HUES64 (cell line): ENCODE measurements at regions not wholly inside any gene's neighbourhood (a gene's known extent, or its start where the extent isn't known, plus 50 kb on each side); places are given as distances from the start of the nearest gene placed in this dataset.

ENCODE experiments used
- H3K27ac ChIP-seq: 2 replicates; pipeline ENCODE4 v1.7.0; 2013; ENCODE audit warnings: low read depth, low read length, inconsistent platforms
- H3K27me3 ChIP-seq: 2 replicates; pipeline ENCODE4 v1.6.1; 2013; ENCODE audit warnings: mild to moderate bottlenecking, low read length; ENCODE audit not compliant: insufficient read depth
- H3K36me3 ChIP-seq: 2 replicates; pipeline ENCODE4 v1.6.1; 2013; ENCODE audit warnings: mild to moderate bottlenecking, low read length; ENCODE audit not compliant: insufficient read depth
- H3K4me1 ChIP-seq: 2 replicates; pipeline ENCODE4 v1.6.1; 2013; ENCODE audit warnings: mild to moderate bottlenecking, low read length, moderate library complexity; ENCODE audit not compliant: insufficient read depth
- H3K4me3 ChIP-seq: 2 replicates; pipeline ENCODE4 v1.5.1; 2013; ENCODE audit warnings: mild to moderate bottlenecking, low read length, moderate library complexity
- H3K9ac ChIP-seq: 2 replicates; pipeline ENCODE4 v1.6.1; 2013; ENCODE audit warnings: mild to moderate bottlenecking, low read depth, low read length
- H3K9me3 ChIP-seq: 2 replicates; pipeline ENCODE4 v1.6.1; 2013; ENCODE audit warnings: low read depth, low read length; ENCODE audit not compliant: insufficient read depth
- WGBS: fragments of 150-250, 120-280 bp; methylation state at CpG from one replicate; pipeline ENCODE4 v1.1.7; 2013; ENCODE audit warnings: missing lambda C conversion rate; 5-methylcytosine and 5-hydroxymethylcytosine counted together

- Histone ChIP-seq H3K9ac (no peak overlapping the region), H3K4me1 (peaks cover 7% of the 10 kb centered on the region; the same call in 1 of the 2 replicates), H3K4me3 (no peak overlapping the region), H3K9me3 (no peaks in the 10 kb centered on the region), H3K36me3 (no peaks in the 10 kb centered on the region), H3K27me3 (no peaks in the 10 kb centered on the region), H3K27ac (no peak overlapping the region)
- WGBS = 92% methylated on average over 3 of the region's 3 CpGs
Observed at GRCh38 chr4:124433044-124433443, 279.5 kb downstream of the ANKRD50 start.

- Histone ChIP-seq H3K27ac (no peak overlapping the region), H3K4me1 (peaks cover 7% of the 10 kb centered on the region; the same call in 1 of the 2 replicates)
- 95% methylated on average over 8 of the region's 8 CpGs for WGBS
Observed at GRCh38 chr4:124433500-124433899, 279.0 kb downstream of the ANKRD50 start.

GRCh38 chr4:124435274-124435950 lies 277.1 kb downstream of the ANKRD50 start:
- Histone ChIP-seq H3K27ac (no peak overlapping the region), H3K27me3 (no peaks in the 10 kb centered on the region)
- 89% methylated on average over 2 of the region's 2 CpGs for WGBS

More at GRCh38 chr4:124433500-124433899, 279.0 kb downstream of the ANKRD50 start:
- no peak overlapping the region for H3K4me3 ChIP-seq
- H3K9ac ChIP-seq = no peak overlapping the region
- H3K27me3 ChIP-seq = no peaks in the 10 kb centered on the region
- H3K9me3 ChIP-seq = no peaks in the 10 kb centered on the region
- H3K36me3 ChIP-seq = no peaks in the 10 kb centered on the region

GRCh38 chr4:124437853-124438495 lies 274.6 kb downstream of the ANKRD50 start:
- no peak overlapping the region for H3K27ac ChIP-seq
- H3K36me3 ChIP-seq = no peaks in the 10 kb centered on the region
- H3K4me3 ChIP-seq = no peak overlapping the region
- H3K9me3 ChIP-seq = no peaks in the 10 kb centered on the region
- no peak overlapping the region for H3K9ac ChIP-seq
- H3K4me1 ChIP-seq = no peaks in the 10 kb centered on the region
- H3K27me3 ChIP-seq = no peaks in the 10 kb centered on the region

More at GRCh38 chr4:124435274-124435950, 277.1 kb downstream of the ANKRD50 start:
- no peaks in the 10 kb centered on the region for H3K4me1 ChIP-seq
- H3K9me3 ChIP-seq = no peaks in the 10 kb centered on the region
- no peak overlapping the region for H3K4me3 ChIP-seq
- no peaks in the 10 kb centered on the region for H3K36me3 ChIP-seq
- no peak overlapping the region for H3K9ac ChIP-seq

GRCh38 chr4:124445071-124445470 lies 267.5 kb downstream of the ANKRD50 start:
- H3K4me3 ChIP-seq = no peak overlapping the region
- H3K36me3 ChIP-seq = no peaks in the 10 kb centered on the region
- H3K27me3 ChIP-seq = no peaks in the 10 kb centered on the region
- 93% methylated on average over 5 of the region's 5 CpGs for WGBS
- peaks cover 9% of the 10 kb centered on the region; the same call in 1 of the 2 replicates for H3K9me3 ChIP-seq
- H3K27ac ChIP-seq = no peak overlapping the region
- no peak overlapping the region for H3K9ac ChIP-seq
- no peaks in the 10 kb centered on the region for H3K4me1 ChIP-seq

- no peaks in the 10 kb centered on the region for H3K27me3 ChIP-seq
- no peaks in the 10 kb centered on the region for H3K36me3 ChIP-seq
- no peak overlapping the region for H3K9ac ChIP-seq
- peaks cover 9% of the 10 kb centered on the region; the same call in 1 of the 2 replicates for H3K9me3 ChIP-seq
- H3K27ac ChIP-seq = no peak overlapping the region
- WGBS = 100% methylated on average over 1 of the region's 1 CpG
- peaks cover 10% of the 10 kb centered on the region for H3K4me1 ChIP-seq
- no peak overlapping the region for H3K4me3 ChIP-seq
Observed at GRCh38 chr4:124449881-124450280, 262.7 kb downstream of the ANKRD50 start.

- Histone ChIP-seq H3K9me3 (peaks cover 9% of the 10 kb centered on the region; the same call in 1 of the 2 replicates), H3K36me3 (no peaks in the 10 kb centered on the region), H3K27me3 (no peaks in the 10 kb centered on the region), H3K4me1 (peaks cover 10% of the 10 kb centered on the region), H3K27ac (no peak overlapping the region), H3K4me3 (no peak overlapping the region), H3K9ac (no peak overlapping the region)
- 93% methylated on average over 2 of the region's 2 CpGs for WGBS
Observed at GRCh38 chr4:124450851-124451250, 261.7 kb downstream of the ANKRD50 start.

GRCh38 chr4:124454772-124455270 lies 257.7 kb downstream of the ANKRD50 start:
- H3K4me1 ChIP-seq = peaks cover 30% of the 10 kb centered on the region
- no peak overlapping the region for H3K9ac ChIP-seq
- H3K4me3 ChIP-seq = no peak overlapping the region
- no peaks in the 10 kb centered on the region for H3K9me3 ChIP-seq
- no peaks in the 10 kb centered on the region for H3K27me3 ChIP-seq
- 89% methylated on average over 2 of the region's 2 CpGs for WGBS
- H3K27ac ChIP-seq = no peak overlapping the region
- no peaks in the 10 kb centered on the region for H3K36me3 ChIP-seq

GRCh38 chr4:124455671-124456070 lies 256.9 kb downstream of the ANKRD50 start:
- no peak overlapping the region for H3K27ac ChIP-seq
- H3K36me3 ChIP-seq = no peaks in the 10 kb centered on the region
- 100% methylated on average over 2 of the region's 3 CpGs for WGBS
- H3K27me3 ChIP-seq = no peaks in the 10 kb centered on the region
- no peak overlapping the region for H3K9ac ChIP-seq
- no peak overlapping the region for H3K4me3 ChIP-seq
- peaks cover 33% of the 10 kb centered on the region for H3K4me1 ChIP-seq
- peaks cover 2% of the 10 kb centered on the region; the same call in 1 of the 2 replicates for H3K9me3 ChIP-seq

- H3K4me1 ChIP-seq = peaks cover 28% of the 10 kb centered on the region
- H3K4me3 ChIP-seq = no peak overlapping the region
- H3K27me3 ChIP-seq = no peaks in the 10 kb centered on the region
- peak overlapping the region; percentile 87; the same call in 1 of the 2 replicates for H3K27ac ChIP-seq
- peak overlapping the region; percentile 13; the same call in 1 of the 2 replicates for H3K9ac ChIP-seq
- H3K36me3 ChIP-seq = no peaks in the 10 kb centered on the region
- WGBS = 52% methylated on average over 3 of the region's 3 CpGs
- H3K9me3 ChIP-seq = peaks cover 29% of the 10 kb centered on the region
Observed at GRCh38 chr4:124459196-124459940, 253.2 kb downstream of the ANKRD50 start.

GRCh38 chr4:124459941-124460310 lies 252.6 kb downstream of the ANKRD50 start:
- H3K9me3 ChIP-seq = peaks cover 29% of the 10 kb centered on the region
- peaks cover 28% of the 10 kb centered on the region for H3K4me1 ChIP-seq
- H3K9ac ChIP-seq = peak overlapping the region; percentile 11
- no peaks in the 10 kb centered on the region for H3K36me3 ChIP-seq
- no peak overlapping the region for H3K4me3 ChIP-seq
- peak overlapping the region; percentile 87 for H3K27ac ChIP-seq
- WGBS = 42% methylated on average over 5 of the region's 5 CpGs
- H3K27me3 ChIP-seq = no peaks in the 10 kb centered on the region
